ENCODE measurements at regions not wholly inside any gene's neighbourhood (a gene's known extent, or its start where the extent isn't known, plus 50 kb on each side); places are given as distances from the start of the nearest gene placed in this dataset.
"Not testable (repeated sequence)": the region's sequence is repeated elsewhere in the genome, so short reads cannot be mapped to it uniquely, and the experiment has no call there.

- peak; percentile 82 for DNase-seq (ENCODE audit: extremely low read depth, low read depth)
These were observed 209.3 kb downstream of the DEPDC1B start for GRCh38 chr5:60490597-60491166.

GRCh38 chr5:60489856-60490255 lies 210.1 kb downstream of the DEPDC1B start:
- no peak for DNase-seq (ENCODE audit: extremely low read depth, low read depth)

GRCh38 chr5:60489377-60489776 lies 210.6 kb downstream of the DEPDC1B start:
- no peak for DNase-seq (ENCODE audit: extremely low read depth, low read depth)

GRCh38 chr5:60488466-60489130 lies 211.4 kb downstream of the DEPDC1B start:
- no peak for DNase-seq (ENCODE audit: extremely low read depth, low read depth)

- peak; percentile 82 for DNase-seq (ENCODE audit: extremely low read depth, low read depth)
These were observed 212.0 kb downstream of the DEPDC1B start for GRCh38 chr5:60487885-60488442.

GRCh38 chr5:60487476-60487875 lies 212.5 kb downstream of the DEPDC1B start:
- peak; percentile 61 for DNase-seq (ENCODE audit: extremely low read depth, low read depth)

GRCh38 chr5:60485361-60485760 lies 214.6 kb downstream of the DEPDC1B start:
- DNase-seq (ENCODE audit: extremely low read depth, low read depth), result no peak

GRCh38 chr5:60483050-60483449 lies 216.9 kb downstream of the DEPDC1B start:
- no peak for DNase-seq (ENCODE audit: extremely low read depth, low read depth)

- DNase-seq (ENCODE audit: extremely low read depth, low read depth), result no peak
These were observed 217.7 kb downstream of the DEPDC1B start for GRCh38 chr5:60482301-60482700.

GRCh38 chr5:60479542-60479941 lies 220.4 kb downstream of the DEPDC1B start:
- no peak for DNase-seq (ENCODE audit: extremely low read depth, low read depth)

- DNase-seq (ENCODE audit: extremely low read depth, low read depth), result no peak
These were observed 222.1 kb downstream of the DEPDC1B start for GRCh38 chr5:60477849-60478248.

GRCh38 chr5:60473654-60474053 lies 226.3 kb downstream of the DEPDC1B start:
- DNase-seq (ENCODE audit: extremely low read depth, low read depth), result no peak

- not testable (repeated sequence) for DNase-seq (ENCODE audit: extremely low read depth, low read depth)
These were observed 226.9 kb downstream of the DEPDC1B start for GRCh38 chr5:60473027-60473426.

GRCh38 chr5:60470881-60471280 lies 229.1 kb downstream of the DEPDC1B start:
- DNase-seq (ENCODE audit: extremely low read depth, low read depth), result no peak

GRCh38 chr5:60469286-60469685 lies 230.7 kb downstream of the DEPDC1B start:
- no peak for DNase-seq (ENCODE audit: extremely low read depth, low read depth)

- DNase-seq (ENCODE audit: extremely low read depth, low read depth), result no peak
These were observed 236.6 kb downstream of the DEPDC1B start for GRCh38 chr5:60463179-60463868.

GRCh38 chr5:60458666-60459065 lies 241.3 kb downstream of the DEPDC1B start:
- no peak for DNase-seq (ENCODE audit: extremely low read depth, low read depth)

GRCh38 chr5:60457233-60457632 lies 242.7 kb downstream of the DEPDC1B start:
- DNase-seq (ENCODE audit: extremely low read depth, low read depth), result no peak

- no peak for DNase-seq (ENCODE audit: extremely low read depth, low read depth)
These were observed 244.4 kb downstream of the DEPDC1B start for GRCh38 chr5:60455589-60455988.

- DNase-seq (ENCODE audit: extremely low read depth, low read depth), result not testable (repeated sequence)
These were observed 245.7 kb downstream of the DEPDC1B start for GRCh38 chr5:60454277-60454676.

- DNase-seq (ENCODE audit: extremely low read depth, low read depth), result no peak
These were observed 246.6 kb downstream of the DEPDC1B start for GRCh38 chr5:60453186-60453976.

Measured in NCI-H460 (cell line).